ENCODE measurements at regions not wholly inside any gene's neighbourhood (a gene's known extent, or its start where the extent isn't known, plus 50 kb on each side); places are given as distances from the start of the nearest gene placed in this dataset.

DNA sequence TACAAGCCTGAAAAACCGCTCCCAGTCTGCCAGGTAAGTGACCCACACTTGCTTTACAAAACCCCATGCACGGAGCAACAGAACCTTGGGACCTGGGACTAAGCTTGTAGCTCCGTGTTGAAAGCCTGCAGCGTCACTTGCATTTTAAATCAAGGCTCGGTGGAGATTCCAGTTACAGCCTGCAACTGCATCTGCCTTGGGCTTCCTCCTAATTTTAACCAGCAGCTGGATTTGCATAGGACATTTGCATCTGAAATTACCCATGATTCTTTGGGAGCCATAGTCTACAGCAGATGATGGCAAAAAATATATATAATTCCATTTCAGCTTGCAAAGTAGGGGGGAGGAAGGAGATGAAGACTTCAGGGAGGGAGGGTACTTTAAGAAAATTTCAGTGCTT is 62.4 kb upstream of the IGSF21 start:
- Histone ChIP-seq H2BK120ac (ENCODE audit: low read depth, low read length) (no peak overlapping the region), H3K4ac (ENCODE audit: low read length) (no peak overlapping the region), H3K18ac (ENCODE audit: low read length) (no peak overlapping the region), H4K91ac (ENCODE audit: low read depth, low read length, poor library complexity) (no peak overlapping the region), H3K9me3 (replicated peaks in 1 of 2; ENCODE audit: control insufficient read depth in 2 of 2, insufficient read depth in 1 of 2, low read depth in 1 of 2, low read length in 2 of 2) (peaks cover 0 to 4% of the 10 kb centered on the region in 2 donors), H3K4me2 (ENCODE audit: insufficient read depth, low read length, poor library complexity, severe bottlenecking) (no peak overlapping the region), H3K23ac (ENCODE audit: low read depth, low read length, poor library complexity) (no peak overlapping the region), H2AFZ (ENCODE audit: low read length) (no peak overlapping the region), H3K79me1 (ENCODE audit: low read depth, low read length) (no peaks in the 10 kb centered on the region), H3K4me3 (ENCODE audit: low read length in 2 of 2) (no peak overlapping the region), H2BK5ac (ENCODE audit: low read length) (no peak overlapping the region), H2AK5ac (ENCODE audit: low read depth, low read length) (no peak overlapping the region), H3K36me3 (replicated peaks in 1 of 2; ENCODE audit: control insufficient read depth in 2 of 2, insufficient read depth in 2 of 2, low read length in 2 of 2) (no peaks in the 10 kb centered on the region), H3K4me1 (ENCODE audit: control insufficient read depth in 2 of 2, insufficient read depth in 1 of 2, low read depth in 1 of 2, low read length in 2 of 2) (peaks cover 0 to 2% of the 10 kb centered on the region in 2 donors), H3K14ac (ENCODE audit: low read length) (no peak overlapping the region), H3K27ac (replicated peaks; ENCODE audit: low read length) (no peak overlapping the region), H4K8ac (ENCODE audit: low read depth, low read length) (no peak overlapping the region), H3K9ac (ENCODE audit: low read depth, low read length, poor library complexity) (no peak overlapping the region), H2BK15ac (ENCODE audit: low read length) (no peak overlapping the region), H2BK12ac (ENCODE audit: low read length) (no peak overlapping the region), H3K27me3 (ENCODE audit: control insufficient read depth in 3 of 3, insufficient read depth in 3 of 3, low read depth in 1 of 3, low read length in 3 of 3) (no peaks in the 10 kb centered on the region)
- WGBS, 2 donors (ENCODE audit: extremely low coverage in 2 of 2, insufficient read length in 2 of 2, insufficient replicate concordance in 1 of 2): no CpG with 5 or more reads among the region's 5 CpGs
- no peak for DNase-seq (ENCODE audit: low spot score)

DNA sequence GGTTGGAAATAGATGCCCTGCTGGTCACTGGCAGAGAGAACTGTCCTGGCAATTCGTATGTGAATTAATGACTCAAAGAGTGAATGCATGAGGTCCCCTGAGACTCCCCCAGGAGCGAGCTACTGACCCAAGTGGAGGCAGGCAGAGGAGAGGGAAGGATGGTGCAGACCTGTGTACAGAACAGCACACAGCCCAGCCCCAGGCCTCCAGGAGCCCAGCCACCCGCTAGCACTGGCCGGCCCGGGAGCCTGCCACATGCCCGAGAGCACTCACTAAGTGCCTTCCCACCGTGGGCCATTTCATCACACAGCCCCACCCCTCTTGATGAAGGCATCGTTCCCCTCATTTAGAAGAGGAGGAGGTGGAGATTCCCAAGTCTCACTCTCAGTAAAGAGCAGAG is 62.0 kb upstream of the IGSF21 start:
- no peak overlapping the region for H2BK120ac ChIP-seq (ENCODE audit: low read depth, low read length)
- no CpG with 5 or more reads among the region's 8 CpGs for WGBS, 2 donors (ENCODE audit: extremely low coverage in 2 of 2, insufficient read length in 2 of 2, insufficient replicate concordance in 1 of 2)
- H2BK12ac ChIP-seq (ENCODE audit: low read length): no peak overlapping the region
- no peaks in the 10 kb centered on the region for H3K27me3 ChIP-seq (ENCODE audit: control insufficient read depth in 3 of 3, insufficient read depth in 3 of 3, low read depth in 1 of 3, low read length in 3 of 3)
- H3K79me1 ChIP-seq (ENCODE audit: low read depth, low read length): no peaks in the 10 kb centered on the region
- no peak overlapping the region for H3K18ac ChIP-seq (ENCODE audit: low read length)
- no peaks in the 10 kb centered on the region for H3K36me3 ChIP-seq (replicated peaks in 1 of 2; ENCODE audit: control insufficient read depth in 2 of 2, insufficient read depth in 2 of 2, low read length in 2 of 2)
- no peak overlapping the region for H4K8ac ChIP-seq (ENCODE audit: low read depth, low read length)
- no peak overlapping the region for H3K9ac ChIP-seq (ENCODE audit: low read depth, low read length, poor library complexity)
- no peak overlapping the region for H4K91ac ChIP-seq (ENCODE audit: low read depth, low read length, poor library complexity)
- no peak overlapping the region for H2BK15ac ChIP-seq (ENCODE audit: low read length)
- no peak overlapping the region for H3K14ac ChIP-seq (ENCODE audit: low read length)
- H2AK5ac ChIP-seq (ENCODE audit: low read depth, low read length): no peak overlapping the region
- no peak overlapping the region for H3K27ac ChIP-seq (replicated peaks; ENCODE audit: low read length)
- no peak overlapping the region for H2BK5ac ChIP-seq (ENCODE audit: low read length)
- no peak overlapping the region for H3K4me2 ChIP-seq (ENCODE audit: insufficient read depth, low read length, poor library complexity, severe bottlenecking)
- H3K4me1 ChIP-seq (ENCODE audit: control insufficient read depth in 2 of 2, insufficient read depth in 1 of 2, low read depth in 1 of 2, low read length in 2 of 2): no peaks in the 10 kb centered on the region
- no peak overlapping the region for H3K4me3 ChIP-seq (ENCODE audit: low read length in 2 of 2)
- peaks cover 0 to 4% of the 10 kb centered on the region in 2 donors for H3K9me3 ChIP-seq (replicated peaks in 1 of 2; ENCODE audit: control insufficient read depth in 2 of 2, insufficient read depth in 1 of 2, low read depth in 1 of 2, low read length in 2 of 2)
- no peak overlapping the region for H3K4ac ChIP-seq (ENCODE audit: low read length)
- no peak overlapping the region for H2AFZ ChIP-seq (ENCODE audit: low read length)
- H3K23ac ChIP-seq (ENCODE audit: low read depth, low read length, poor library complexity): no peak overlapping the region
- no peak for DNase-seq (ENCODE audit: low spot score)

DNA sequence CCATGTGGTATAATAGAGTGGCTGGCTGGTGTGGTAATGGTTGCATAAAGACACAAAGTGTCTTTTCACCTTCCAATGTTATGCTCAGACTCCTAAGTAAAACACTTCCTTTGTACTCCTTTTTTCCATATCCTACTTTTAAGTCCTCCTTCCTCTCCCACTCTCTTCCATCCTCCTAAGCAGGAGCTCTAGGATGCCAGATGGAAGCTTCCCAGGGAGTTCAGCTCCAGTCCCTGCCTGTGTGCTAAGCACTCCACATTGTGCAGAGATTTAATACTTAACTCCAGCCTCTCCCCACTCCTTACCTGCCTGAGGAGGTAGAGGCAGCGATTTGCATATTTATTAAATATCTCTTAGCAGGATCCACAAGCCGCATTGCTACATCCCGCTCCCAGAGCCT is 60.5 kb upstream of the IGSF21 start:
- Histone ChIP-seq H3K36me3 (replicated peaks in 1 of 2; ENCODE audit: control insufficient read depth in 2 of 2, insufficient read depth in 2 of 2, low read length in 2 of 2) (no peaks in the 10 kb centered on the region), H3K9ac (ENCODE audit: low read depth, low read length, poor library complexity) (no peak overlapping the region), H4K91ac (ENCODE audit: low read depth, low read length, poor library complexity) (no peak overlapping the region), H3K14ac (ENCODE audit: low read length) (no peak overlapping the region), H2BK120ac (ENCODE audit: low read depth, low read length) (no peak overlapping the region), H3K23ac (ENCODE audit: low read depth, low read length, poor library complexity) (no peak overlapping the region), H2AK5ac (ENCODE audit: low read depth, low read length) (peak overlapping the region; percentile 44), H4K8ac (ENCODE audit: low read depth, low read length) (no peak overlapping the region), H3K79me1 (ENCODE audit: low read depth, low read length) (no peaks in the 10 kb centered on the region), H3K18ac (ENCODE audit: low read length) (no peak overlapping the region), H3K4me1 (ENCODE audit: control insufficient read depth in 2 of 2, insufficient read depth in 1 of 2, low read depth in 1 of 2, low read length in 2 of 2) (no peaks in the 10 kb centered on the region), H3K4ac (ENCODE audit: low read length) (no peak overlapping the region), H2BK15ac (ENCODE audit: low read length) (no peak overlapping the region), H2AFZ (ENCODE audit: low read length) (no peak overlapping the region), H3K4me2 (ENCODE audit: insufficient read depth, low read length, poor library complexity, severe bottlenecking) (no peak overlapping the region), H3K4me3 (ENCODE audit: low read length in 2 of 2) (no peak overlapping the region), H3K27ac (replicated peaks; ENCODE audit: low read length) (no peak overlapping the region), H2BK5ac (ENCODE audit: low read length) (no peak overlapping the region), H2BK12ac (ENCODE audit: low read length) (no peak overlapping the region), H3K9me3 (replicated peaks in 1 of 2; ENCODE audit: control insufficient read depth in 2 of 2, insufficient read depth in 1 of 2, low read depth in 1 of 2, low read length in 2 of 2) (peaks cover 0 to 4% of the 10 kb centered on the region in 2 donors), H3K27me3 (ENCODE audit: control insufficient read depth in 3 of 3, insufficient read depth in 3 of 3, low read depth in 1 of 3, low read length in 3 of 3) (no peaks in the 10 kb centered on the region)
- no CpG with 5 or more reads among the region's 3 CpGs for WGBS, 2 donors (ENCODE audit: extremely low coverage in 2 of 2, insufficient read length in 2 of 2, insufficient replicate concordance in 1 of 2)
- no peak for DNase-seq (ENCODE audit: low spot score)

DNA sequence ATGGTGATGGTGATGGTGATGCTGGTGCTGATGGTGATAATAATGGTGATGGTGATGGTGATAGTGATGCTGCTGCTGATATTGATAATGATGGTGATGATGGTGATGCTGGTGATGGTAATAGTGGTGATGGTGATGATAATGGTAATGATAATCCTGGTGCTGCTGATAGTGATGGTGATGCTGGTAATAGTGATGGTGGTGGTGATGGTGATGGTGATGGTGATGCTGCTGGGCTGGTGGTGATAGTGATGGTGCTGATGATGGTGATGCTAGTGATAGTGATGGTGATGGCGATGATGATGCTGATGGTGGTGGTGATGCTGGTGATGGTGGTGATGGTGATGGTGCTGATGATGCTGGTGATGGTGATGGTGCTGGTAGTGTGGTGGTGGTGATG is 58.4 kb upstream of the IGSF21 start:
- H2BK12ac ChIP-seq (ENCODE audit: low read length): no peak overlapping the region
- H3K9me3 ChIP-seq (replicated peaks in 1 of 2; ENCODE audit: control insufficient read depth in 2 of 2, insufficient read depth in 1 of 2, low read depth in 1 of 2, low read length in 2 of 2): peaks cover 0 to 4% of the 10 kb centered on the region in 2 donors
- H3K4me3 ChIP-seq (ENCODE audit: low read length in 2 of 2): peak overlapping the region in 1 of 2 donors; percentile 63
- H3K18ac ChIP-seq (ENCODE audit: low read length): no peak overlapping the region
- no peak overlapping the region for H4K91ac ChIP-seq (ENCODE audit: low read depth, low read length, poor library complexity)
- H2BK120ac ChIP-seq (ENCODE audit: low read depth, low read length): no peak overlapping the region
- no peak overlapping the region for H4K8ac ChIP-seq (ENCODE audit: low read depth, low read length)
- H3K27ac ChIP-seq (replicated peaks; ENCODE audit: low read length): no peak overlapping the region
- H2AK5ac ChIP-seq (ENCODE audit: low read depth, low read length): no peak overlapping the region
- no peaks in the 10 kb centered on the region for H3K36me3 ChIP-seq (replicated peaks in 1 of 2; ENCODE audit: control insufficient read depth in 2 of 2, insufficient read depth in 2 of 2, low read length in 2 of 2)
- H3K79me1 ChIP-seq (ENCODE audit: low read depth, low read length): no peaks in the 10 kb centered on the region
- no peak overlapping the region for H2BK15ac ChIP-seq (ENCODE audit: low read length)
- no peak overlapping the region for H2BK5ac ChIP-seq (ENCODE audit: low read length)
- H3K27me3 ChIP-seq (ENCODE audit: control insufficient read depth in 3 of 3, insufficient read depth in 3 of 3, low read depth in 1 of 3, low read length in 3 of 3): no peaks in the 10 kb centered on the region
- H3K4me1 ChIP-seq (ENCODE audit: control insufficient read depth in 2 of 2, insufficient read depth in 1 of 2, low read depth in 1 of 2, low read length in 2 of 2): no peaks in the 10 kb centered on the region
- no peak overlapping the region for H3K23ac ChIP-seq (ENCODE audit: low read depth, low read length, poor library complexity)
- DNase-seq (ENCODE audit: low spot score): no peak
- H3K4me2 ChIP-seq (ENCODE audit: insufficient read depth, low read length, poor library complexity, severe bottlenecking): no peak overlapping the region
- WGBS, 2 donors (ENCODE audit: extremely low coverage in 2 of 2, insufficient read length in 2 of 2, insufficient replicate concordance in 1 of 2): no CpG with 5 or more reads among the region's 1 CpG
- peak overlapping the region; percentile 57 for H3K9ac ChIP-seq (ENCODE audit: low read depth, low read length, poor library complexity)
- H2AFZ ChIP-seq (ENCODE audit: low read length): no peak overlapping the region
- H3K14ac ChIP-seq (ENCODE audit: low read length): peak overlapping the region; percentile 14
- no peak overlapping the region for H3K4ac ChIP-seq (ENCODE audit: low read length)
